ENCODE measurements at regions not wholly inside any gene's neighbourhood (a gene's known extent, or its start where the extent isn't known, plus 50 kb on each side); places are given as distances from the start of the nearest gene placed in this dataset.

DNA sequence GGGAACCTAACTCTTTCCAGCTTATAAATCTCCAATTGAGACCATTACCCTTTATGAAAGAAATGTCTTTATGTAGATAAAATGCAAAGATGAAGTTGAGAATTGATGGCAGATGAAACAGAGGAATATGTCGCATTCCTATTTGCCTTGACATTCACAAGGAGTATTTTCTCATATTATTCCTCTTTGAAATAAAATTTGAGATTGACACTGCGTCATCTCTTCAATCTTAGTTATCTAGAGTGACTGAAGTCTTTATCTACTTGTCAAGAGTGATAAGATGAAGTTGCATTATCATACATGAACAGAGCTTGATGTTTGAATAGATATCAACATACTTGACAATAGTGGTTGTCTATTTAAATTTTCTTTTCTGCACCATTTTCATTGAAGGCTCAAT lies 574.4 kb upstream of the SOX9 start:
- Histone ChIP-seq H3K36me3 (ENCODE audit: control insufficient read depth, insufficient read depth, low read length) (no peaks in the 10 kb centered on the region), H3K27me3 (replicated peaks; ENCODE audit: control insufficient read depth, insufficient read depth, low read length) (no peaks in the 10 kb centered on the region), H3K4me3 (replicated peaks; ENCODE audit: low read depth, low read length) (no peak overlapping the region)
- DNase-seq (ENCODE audit: extremely low read depth, insufficient read length): no peak
- no peak for TF ChIP-seq CTCF (IDR thresholded peaks at IDR 0.05; ENCODE audit: insufficient read depth, low read length, poor library complexity, severe bottlenecking)

DNA sequence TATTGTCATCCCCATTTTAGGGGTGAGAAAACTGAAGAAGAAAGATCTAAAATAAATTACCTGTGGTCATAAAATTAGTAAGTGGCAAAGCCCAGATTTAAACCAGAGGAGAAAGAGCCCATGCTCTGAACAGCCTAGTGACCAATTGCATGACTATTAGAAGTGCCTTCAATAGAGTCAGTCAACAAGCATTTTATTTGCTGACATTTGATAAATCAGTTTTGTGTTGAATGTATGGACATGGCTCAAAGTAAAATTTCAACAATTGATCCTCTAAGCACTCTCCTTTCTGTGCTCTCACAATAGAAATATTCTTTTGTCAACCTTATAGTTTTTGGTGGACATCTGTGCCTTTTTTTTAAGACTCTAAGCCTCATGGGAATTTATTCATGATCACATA lies 572.9 kb upstream of the SOX9 start:
- DNase-seq (ENCODE audit: extremely low read depth, insufficient read length): no peak

DNA sequence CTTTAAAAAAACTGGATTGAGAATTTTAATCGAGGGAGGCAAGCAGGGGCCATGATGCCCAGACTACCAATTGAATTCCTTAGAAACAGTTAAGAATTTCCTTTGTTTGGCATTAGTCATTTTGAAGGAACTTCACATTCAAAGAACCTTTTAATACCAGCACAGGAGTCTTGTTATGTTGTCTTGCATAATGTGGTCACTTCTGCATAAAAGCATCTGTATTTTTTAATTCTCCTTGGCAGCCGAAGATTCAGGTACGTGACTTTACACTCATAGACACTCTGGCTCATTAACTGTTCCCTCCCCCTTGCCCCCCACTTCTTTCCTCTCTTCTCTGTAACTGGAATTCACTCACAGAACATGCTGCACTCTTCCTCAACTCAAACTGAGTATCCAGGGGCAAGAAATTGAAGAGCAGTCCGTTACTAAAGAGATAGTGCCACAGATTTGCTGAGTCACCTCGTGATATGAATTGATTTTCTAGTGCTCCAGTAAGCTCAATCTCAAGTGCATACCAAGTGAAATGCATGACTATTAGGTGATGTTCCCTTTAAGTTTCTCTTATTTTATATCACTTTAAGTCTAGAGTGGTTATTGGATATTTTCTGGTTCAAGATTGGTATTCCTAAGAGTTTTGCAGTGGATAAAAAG lies 572.2 kb upstream of the SOX9 start:
- H3K4me3 ChIP-seq (replicated peaks; ENCODE audit: low read depth, low read length): no peak overlapping the region
- DNase-seq (ENCODE audit: extremely low read depth, insufficient read length): no peak
- H3K27me3 ChIP-seq (replicated peaks; ENCODE audit: control insufficient read depth, insufficient read depth, low read length): no peaks in the 10 kb centered on the region
- no peak for TF ChIP-seq CTCF (IDR thresholded peaks at IDR 0.05; ENCODE audit: insufficient read depth, low read length, poor library complexity, severe bottlenecking)
- H3K36me3 ChIP-seq (ENCODE audit: control insufficient read depth, insufficient read depth, low read length): no peaks in the 10 kb centered on the region

More for the DNA sequence above, 572.9 kb upstream of the SOX9 start:
- no peaks in the 10 kb centered on the region for H3K27me3 ChIP-seq (replicated peaks; ENCODE audit: control insufficient read depth, insufficient read depth, low read length)
- H3K36me3 ChIP-seq (ENCODE audit: control insufficient read depth, insufficient read depth, low read length): no peaks in the 10 kb centered on the region
- TF ChIP-seq CTCF (IDR thresholded peaks at IDR 0.05; ENCODE audit: insufficient read depth, low read length, poor library complexity, severe bottlenecking): no peak
- H3K4me3 ChIP-seq (replicated peaks; ENCODE audit: low read depth, low read length): no peak overlapping the region

DNA sequence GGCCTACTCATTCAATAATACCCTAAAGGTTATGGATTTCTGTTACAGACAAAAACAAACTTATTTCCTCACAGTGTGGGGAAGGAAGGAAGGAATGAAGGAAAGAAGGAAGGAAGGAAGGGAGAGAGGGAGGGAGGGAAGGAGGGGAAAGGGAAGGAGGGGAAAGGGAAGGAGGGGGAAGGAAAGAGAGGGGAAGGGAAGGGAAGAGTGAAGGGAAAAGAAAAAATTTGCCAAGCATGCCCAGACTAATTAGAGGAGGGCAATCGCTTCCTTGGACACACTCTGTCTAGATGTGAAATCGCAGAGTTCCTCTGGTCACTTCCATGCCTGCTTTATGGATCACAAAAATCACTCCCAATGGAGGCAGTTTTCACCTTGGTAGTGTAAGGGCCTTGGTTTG lies 570.1 kb upstream of the SOX9 start:
- TF ChIP-seq CTCF (IDR thresholded peaks at IDR 0.05; ENCODE audit: insufficient read depth, low read length, poor library complexity, severe bottlenecking): no peak
- H3K27me3 ChIP-seq (replicated peaks; ENCODE audit: control insufficient read depth, insufficient read depth, low read length): no peaks in the 10 kb centered on the region
- DNase-seq (ENCODE audit: extremely low read depth, insufficient read length): no peak
- H3K4me3 ChIP-seq (replicated peaks; ENCODE audit: low read depth, low read length): no peak overlapping the region
- H3K36me3 ChIP-seq (ENCODE audit: control insufficient read depth, insufficient read depth, low read length): no peaks in the 10 kb centered on the region

DNA sequence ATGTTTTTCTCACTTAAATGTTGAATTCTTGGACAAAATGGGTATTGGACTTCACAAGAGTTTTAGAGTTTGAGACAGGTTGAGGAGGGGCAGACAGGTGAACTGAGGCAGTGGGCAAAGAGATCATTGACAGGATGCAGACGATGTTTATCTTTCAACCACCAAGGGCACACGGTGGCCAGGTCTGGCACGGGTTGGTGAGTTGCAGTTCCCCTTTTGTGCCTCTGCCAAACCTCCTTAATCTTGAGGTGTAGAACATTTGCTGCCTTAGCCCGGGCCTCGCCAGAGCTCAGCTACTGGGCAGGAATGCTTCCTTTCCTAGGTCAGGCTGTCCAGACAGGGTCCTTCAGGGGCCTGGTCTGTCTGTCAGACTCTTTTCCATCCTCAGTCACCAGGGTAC lies 567.4 kb upstream of the SOX9 start:
- Histone ChIP-seq H3K36me3 (ENCODE audit: control insufficient read depth, insufficient read depth, low read length) (no peaks in the 10 kb centered on the region), H3K4me3 (replicated peaks; ENCODE audit: low read depth, low read length) (no peak overlapping the region), H3K27me3 (replicated peaks; ENCODE audit: control insufficient read depth, insufficient read depth, low read length) (no peaks in the 10 kb centered on the region)
- DNase-seq (ENCODE audit: extremely low read depth, insufficient read length): no peak
- no peak for TF ChIP-seq CTCF (IDR thresholded peaks at IDR 0.05; ENCODE audit: insufficient read depth, low read length, poor library complexity, severe bottlenecking)

- Histone ChIP-seq H3K4me3 (replicated peaks; ENCODE audit: low read depth, low read length) (no peak overlapping the region), H3K27me3 (replicated peaks; ENCODE audit: control insufficient read depth, insufficient read depth, low read length) (no peaks in the 10 kb centered on the region), H3K36me3 (ENCODE audit: control insufficient read depth, insufficient read depth, low read length) (no peaks in the 10 kb centered on the region)
- TF ChIP-seq CTCF (IDR thresholded peaks at IDR 0.05; ENCODE audit: insufficient read depth, low read length, poor library complexity, severe bottlenecking): no peak
- no peak for DNase-seq (ENCODE audit: extremely low read depth, insufficient read length)
Observed at GRCh38 chr17:71558901-71559300, 561.9 kb upstream of the SOX9 start.

Measured in GM06990 (cell line).